Trophoblast cell (in vitro differentiated cells and primary cell): ENCODE measurements at regions not wholly inside any gene's neighbourhood (a gene's known extent, or its start where the extent isn't known, plus 50 kb on each side); places are given as distances from the start of the nearest gene placed in this dataset.
A peak's percentile ranks its signal among the peaks of the same experiment; 100 is the strongest.

Experiments
- DNase-seq, 2 donors: peaks; one replicate each; pipeline ENCODE4 v3.0.0-alpha.2; 2016
- H2AFZ ChIP-seq: 2 replicates; pipeline ENCODE4 v1.6.1; 2013; ENCODE audit warnings: low read length, moderate library complexity, mild to moderate bottlenecking; ENCODE audit not compliant: insufficient read depth, poor library complexity
- H2AK5ac ChIP-seq: 2 replicates; pipeline ENCODE4 v1.6.1; 2013; ENCODE audit warnings: mild to moderate bottlenecking, low read length
- H2BK120ac ChIP-seq: 2 replicates; pipeline ENCODE4 v1.6.1; 2013; ENCODE audit warnings: low read length, mild to moderate bottlenecking, moderate library complexity; ENCODE audit not compliant: insufficient read depth, poor library complexity
- H2BK12ac ChIP-seq: 2 replicates; pipeline ENCODE4 v1.6.1; 2013; ENCODE audit warnings: mild to moderate bottlenecking, low read length, moderate library complexity
- H2BK5ac ChIP-seq: 2 replicates; pipeline ENCODE4 v1.6.1; 2013; ENCODE audit warnings: low read length, low read depth, moderate library complexity, mild to moderate bottlenecking; ENCODE audit not compliant: poor library complexity
- H3K14ac ChIP-seq: 2 replicates; pipeline ENCODE4 v1.6.1; 2013; ENCODE audit warnings: mild to moderate bottlenecking, low read length
- H3K18ac ChIP-seq: 2 replicates; pipeline ENCODE4 v1.6.1; 2013; ENCODE audit warnings: mild to moderate bottlenecking, low read length
- H3K23ac ChIP-seq: 2 replicates; pipeline ENCODE4 v1.6.1; 2013; ENCODE audit warnings: low read length
- H3K27ac ChIP-seq: 2 replicates; pipeline ENCODE4 v1.5.1; 2013; ENCODE audit warnings: low read depth, mild to moderate bottlenecking, inconsistent platforms, low read length, moderate library complexity
- H3K27me3 ChIP-seq: 2 replicates; pipeline ENCODE4 v1.6.1; 2013; ENCODE audit warnings: inconsistent platforms, mild to moderate bottlenecking, low read length, moderate library complexity; ENCODE audit not compliant: insufficient read depth
- H3K36me3 ChIP-seq, 2 experiments: 1 replicate in 1 of 2; 2 replicates in 1 of 2; pipeline ENCODE4 v1.6.1; 2013; ENCODE audit warnings: low read length in 2 of 2, mild to moderate bottlenecking in 2 of 2, moderate library complexity in 1 of 2; ENCODE audit not compliant: insufficient read depth in 2 of 2, control insufficient read depth in 1 of 2
- H3K4ac ChIP-seq: 2 replicates; pipeline ENCODE4 v1.6.1; 2013; ENCODE audit warnings: low read depth, mild to moderate bottlenecking, low read length, moderate library complexity
- H3K4me1 ChIP-seq, 2 experiments: 1 replicate in 1 of 2; 2 replicates in 1 of 2; pipeline ENCODE4 v1.6.1; 2013; ENCODE audit warnings: low read length in 2 of 2, mild to moderate bottlenecking in 2 of 2, moderate library complexity in 1 of 2; ENCODE audit not compliant: insufficient read depth in 2 of 2, control insufficient read depth in 1 of 2
- H3K4me2 ChIP-seq: 2 replicates; pipeline ENCODE4 v1.6.1; 2013; ENCODE audit warnings: inconsistent platforms, mild to moderate bottlenecking, low read length, moderate library complexity
- H3K4me3 ChIP-seq: 2 replicates; pipeline ENCODE4 v1.5.1; 2013; ENCODE audit warnings: mild to moderate bottlenecking, low read depth, low read length, inconsistent platforms
- H3K79me1 ChIP-seq: one replicate; pipeline ENCODE4 v1.6.1; 2013; ENCODE audit warnings: low read length
- H3K79me2 ChIP-seq: 2 replicates; pipeline ENCODE4 v1.6.1; 2013; ENCODE audit warnings: low read length, mild to moderate bottlenecking; ENCODE audit not compliant: control insufficient read depth, insufficient read depth, poor library complexity
- H3K9ac ChIP-seq: 2 replicates; pipeline ENCODE4 v1.6.1; 2013; ENCODE audit warnings: mild to moderate bottlenecking, low read length
- H3K9me3 ChIP-seq: 2 replicates; pipeline ENCODE4 v1.6.1; 2013; ENCODE audit warnings: low read depth, mild to moderate bottlenecking, control low read depth, inconsistent platforms, low read length; ENCODE audit not compliant: insufficient read depth
- H4K12ac ChIP-seq: 2 replicates; pipeline ENCODE4 v1.6.1; 2013; ENCODE audit warnings: low read depth, mild to moderate bottlenecking, low read length, moderate library complexity
- H4K8ac ChIP-seq: 2 replicates; pipeline ENCODE4 v1.6.1; 2013; ENCODE audit warnings: low read depth, mild to moderate bottlenecking, low read length, moderate library complexity
- H4K91ac ChIP-seq: one replicate; pipeline ENCODE4 v1.6.1; 2013; ENCODE audit warnings: low read depth, mild to moderate bottlenecking, low read length, moderate library complexity
- WGBS: extraction: QIAGEN DNeasy Blood & Tissue Kit; methylation state at CpG from one replicate; pipeline ENCODE4 v1.1.7; 2013; ENCODE audit warnings: missing lambda C conversion rate; ENCODE audit not compliant: insufficient read length, insufficient coverage; ENCODE audit errors: extremely low coverage; 5-methylcytosine and 5-hydroxymethylcytosine counted together

- H3K36me3 ChIP-seq: no peaks in the 10 kb centered on the region
- H2AK5ac ChIP-seq: no peak overlapping the region
- H3K4ac ChIP-seq: no peak overlapping the region
- H3K79me1 ChIP-seq: no peaks in the 10 kb centered on the region
- no peaks in the 10 kb centered on the region for H3K27me3 ChIP-seq
- no peak overlapping the region for H2BK12ac ChIP-seq
- no peak for DNase-seq
- H3K14ac ChIP-seq: no peak overlapping the region
- no peak overlapping the region for H3K23ac ChIP-seq
- no peak overlapping the region for H3K27ac ChIP-seq
- H2BK5ac ChIP-seq: no peak overlapping the region
- no peak overlapping the region for H3K9ac ChIP-seq
- H3K4me3 ChIP-seq: no peak overlapping the region
- no peak overlapping the region for H4K91ac ChIP-seq
- H3K4me2 ChIP-seq: no peak overlapping the region
- H2AFZ ChIP-seq: no peak overlapping the region
- H3K18ac ChIP-seq: no peak overlapping the region
- no peaks in the 10 kb centered on the region for H3K9me3 ChIP-seq
- no peak overlapping the region for H2BK120ac ChIP-seq
- H4K8ac ChIP-seq: no peak overlapping the region
- H3K79me2 ChIP-seq: no peaks in the 10 kb centered on the region
- H4K12ac ChIP-seq: no peak overlapping the region
- H3K4me1 ChIP-seq: peaks cover 0 to 7% of the 10 kb centered on the region in 2 experiments
- WGBS: no CpG with 5 or more reads among the region's 2 CpGs
Measured at GRCh38 chrY:12981074-12981473, 76.4 kb downstream of the DDX3Y start.

GRCh38 chrY:12982249-12982829 is 77.7 kb downstream of the DDX3Y start:
- no peak overlapping the region for H2BK120ac ChIP-seq
- no peak overlapping the region for H4K91ac ChIP-seq
- H3K23ac ChIP-seq: no peak overlapping the region
- H4K12ac ChIP-seq: no peak overlapping the region
- no peak overlapping the region for H3K18ac ChIP-seq
- no peak overlapping the region for H4K8ac ChIP-seq
- H3K27me3 ChIP-seq: no peaks in the 10 kb centered on the region
- H3K9ac ChIP-seq: no peak overlapping the region
- WGBS: no CpG with 5 or more reads among the region's 2 CpGs
- DNase-seq: no peak
- H2AFZ ChIP-seq: no peak overlapping the region
- H3K14ac ChIP-seq: no peak overlapping the region
- no peaks in the 10 kb centered on the region for H3K79me2 ChIP-seq
- H3K4ac ChIP-seq: no peak overlapping the region
- no peaks in the 10 kb centered on the region for H3K79me1 ChIP-seq
- H3K9me3 ChIP-seq: no peaks in the 10 kb centered on the region
- no peak overlapping the region for H3K4me2 ChIP-seq
- H3K4me3 ChIP-seq: no peak overlapping the region
- no peak overlapping the region for H2AK5ac ChIP-seq
- H2BK12ac ChIP-seq: no peak overlapping the region
- H3K36me3 ChIP-seq: no peaks in the 10 kb centered on the region
- peaks cover 0 to 7% of the 10 kb centered on the region in 2 experiments for H3K4me1 ChIP-seq
- no peak overlapping the region for H3K27ac ChIP-seq
- no peak overlapping the region for H2BK5ac ChIP-seq

GRCh38 chrY:12984637-12985344 is 80.1 kb downstream of the DDX3Y start:
- Histone ChIP-seq H3K36me3 (no peaks in the 10 kb centered on the region), H3K4me2 (peak overlapping the region; percentile 64), H4K8ac (no peak overlapping the region), H3K79me2 (no peaks in the 10 kb centered on the region), H3K14ac (no peak overlapping the region), H3K4ac (no peak overlapping the region), H3K27me3 (no peaks in the 10 kb centered on the region), H3K9me3 (no peaks in the 10 kb centered on the region), H2AFZ (no peak overlapping the region), H3K4me3 (no peak overlapping the region), H3K4me1 (peaks cover 0 to 7% of the 10 kb centered on the region in 2 experiments), H2AK5ac (no peak overlapping the region), H4K12ac (no peak overlapping the region), H3K79me1 (no peaks in the 10 kb centered on the region), H2BK12ac (no peak overlapping the region), H3K18ac (no peak overlapping the region), H2BK5ac (no peak overlapping the region), H4K91ac (no peak overlapping the region), H2BK120ac (no peak overlapping the region), H3K9ac (no peak overlapping the region), H3K27ac (no peak overlapping the region), H3K23ac (no peak overlapping the region)
- WGBS: no CpG with 5 or more reads among the region's 5 CpGs
- DNase-seq: no peak

GRCh38 chrY:13017493-13017892 is 112.8 kb downstream of the DDX3Y start:
- no peak for DNase-seq
- Histone ChIP-seq H3K27me3 (no peaks in the 10 kb centered on the region), H3K9me3 (no peaks in the 10 kb centered on the region), H3K4ac (no peak overlapping the region), H2BK120ac (no peak overlapping the region), H2AK5ac (no peak overlapping the region), H4K8ac (no peak overlapping the region), H3K79me1 (no peaks in the 10 kb centered on the region), H4K12ac (no peak overlapping the region), H3K14ac (no peak overlapping the region), H2BK5ac (no peak overlapping the region), H3K9ac (no peak overlapping the region), H3K27ac (no peak overlapping the region), H3K79me2 (no peaks in the 10 kb centered on the region), H3K4me3 (no peak overlapping the region), H3K36me3 (no peaks in the 10 kb centered on the region), H2AFZ (no peak overlapping the region), H4K91ac (no peak overlapping the region), H3K23ac (no peak overlapping the region), H3K18ac (no peak overlapping the region), H2BK12ac (no peak overlapping the region), H3K4me2 (no peak overlapping the region), H3K4me1 (no peaks in the 10 kb centered on the region)
- WGBS: no CpG with 5 or more reads among the region's 5 CpGs
